GM23338 (cell line): ENCODE measurements at regions not wholly inside any gene's neighbourhood (a gene's known extent, or its start where the extent isn't known, plus 50 kb on each side); places are given as distances from the start of the nearest gene placed in this dataset.

Experiments
- ATAC-seq: fragments of 200-7000 bp; cut with Tn5 transposase; 3 replicates; pipeline ENCODE4 v1.9.1; 2020
- DNase-seq: peaks from one replicate; pipeline ENCODE4 v3.0.0-alpha.2; 2015; ENCODE audit warnings: low spot score
- H2AFZ ChIP-seq: fragments of 200-600 bp; sonication (generic); 2 replicates; pipeline ENCODE4 v1.8.0; 2016; ENCODE audit warnings: antibody characterized with exemption, mild to moderate bottlenecking, moderate library complexity
- H3F3A ChIP-seq: fragments of 200-600 bp; sonication (generic); replicated peaks from 2 replicates; pipeline ENCODE4 v1.8.0; 2017; ENCODE audit warnings: antibody characterized with exemption, mixed run types, low read depth
- H3K27ac ChIP-seq: fragments of 200-600 bp; sonication (generic); 2 replicates; pipeline ENCODE4 v1.6.1; 2016; ENCODE audit warnings: low read depth
- H3K27me3 ChIP-seq: fragments of 200-600 bp; sonication (generic); 2 replicates; pipeline ENCODE4 v1.8.0; 2016; ENCODE audit warnings: mild to moderate bottlenecking, mixed run types, moderate library complexity; ENCODE audit not compliant: insufficient read depth
- H3K36me3 ChIP-seq: fragments of 200-600 bp; sonication (generic); 2 replicates; pipeline ENCODE4 v1.8.0; 2016; ENCODE audit warnings: mild to moderate bottlenecking; ENCODE audit not compliant: insufficient read depth
- H3K4me1 ChIP-seq: fragments of 200-600 bp; sonication (generic); 2 replicates; pipeline ENCODE4 v1.8.0; 2016; ENCODE audit warnings: mild to moderate bottlenecking, moderate library complexity; ENCODE audit not compliant: insufficient read depth
- H3K4me2 ChIP-seq: fragments of 200-600 bp; sonication (generic); 2 replicates; pipeline ENCODE4 v1.7.1; 2017; ENCODE audit warnings: mixed run types
- H3K4me3 ChIP-seq: fragments of 200-600 bp; sonication (generic); 2 replicates; pipeline ENCODE4 v1.6.1; 2016; ENCODE audit warnings: mixed run types
- H3K79me2 ChIP-seq: fragments of 200-600 bp; sonication (generic); replicated peaks from 2 replicates; pipeline ENCODE4 v1.8.0; 2017; ENCODE audit warnings: mild to moderate bottlenecking; ENCODE audit not compliant: insufficient read depth
- H3K9me2 ChIP-seq: fragments of 200-600 bp; sonication (generic); 2 replicates; pipeline ENCODE4 v1.8.0; 2017; ENCODE audit not compliant: insufficient read depth
- H4K20me1 ChIP-seq: fragments of 200-600 bp; sonication (generic); replicated peaks from 2 replicates; pipeline ENCODE4 v1.8.0; 2017; ENCODE audit warnings: mild to moderate bottlenecking; ENCODE audit not compliant: insufficient read depth
- H3K27ac Mint-ChIP-seq: 2 replicates; pipeline ENCODE4 v1.8.0; 2020; ENCODE audit warnings: inconsistent platforms, mild to moderate bottlenecking, moderate library complexity, mixed read lengths
- H3K27me3 Mint-ChIP-seq: 3 replicates; pipeline ENCODE4 v1.8.0; 2022; ENCODE audit warnings: low read depth, mild to moderate bottlenecking, moderate library complexity, mixed read lengths, inconsistent platforms; ENCODE audit not compliant: insufficient read depth, poor library complexity
- H3K36me3 Mint-ChIP-seq: 3 replicates; pipeline ENCODE4 v1.8.0; 2021; ENCODE audit warnings: low read depth, mild to moderate bottlenecking, inconsistent platforms, moderate library complexity, mixed read lengths
- H3K4me1 Mint-ChIP-seq: 3 replicates; pipeline ENCODE4 v1.8.0; 2020; ENCODE audit warnings: mild to moderate bottlenecking, inconsistent platforms, mixed read lengths
- H3K4me3 Mint-ChIP-seq: 3 replicates; pipeline ENCODE4 v1.8.0; 2021; ENCODE audit warnings: moderate library complexity, mild to moderate bottlenecking, inconsistent platforms, mixed read lengths
- H3K9me3 Mint-ChIP-seq: 3 replicates; pipeline ENCODE4 v1.8.0; 2020; ENCODE audit warnings: moderate library complexity, mild to moderate bottlenecking, inconsistent platforms, mixed read lengths
- CREB1 ChIP-seq: fragments of 250-450 bp; sonication (Bioruptor Pico); IDR thresholded peaks from 2 replicates; pipeline ENCODE4 v1.5.0; 2020; ENCODE audit warnings: low read depth, mild to moderate bottlenecking, moderate library complexity
- ETS1 ChIP-seq: IDR thresholded peaks from 2 replicates; pipeline ENCODE4 v1.6.1; 2016; ENCODE audit warnings: antibody characterized with exemption
- EZH2 ChIP-seq: fragments of 200-600 bp; sonication (generic); IDR thresholded peaks from one replicate; pipeline ENCODE4 v1.8.0; 2017; ENCODE audit warnings: antibody characterized with exemption, mild to moderate bottlenecking, low read depth; ENCODE audit not compliant: unreplicated experiment
- EZH2phosphoT487 ChIP-seq: fragments of 200-600 bp; sonication (generic); IDR thresholded peaks from one replicate; pipeline ENCODE4 v1.8.1; 2018; ENCODE audit warnings: antibody characterized with exemption; ENCODE audit not compliant: unreplicated experiment
- JUNB ChIP-seq: IDR thresholded peaks from one replicate; pipeline ENCODE4 v1.6.1; 2016; ENCODE audit warnings: antibody characterized with exemption; ENCODE audit not compliant: unreplicated experiment
- NANOG ChIP-seq: IDR thresholded peaks from 2 replicates; pipeline ENCODE4 v1.6.1; 2016; ENCODE audit warnings: antibody characterized with exemption, borderline replicate concordance
- ZNF114 ChIP-seq: fragments of 250-450 bp; sonication (Bioruptor Pico); IDR thresholded peaks from 2 replicates; pipeline ENCODE4 v1.5.0; 2020; ENCODE audit warnings: mild to moderate bottlenecking, moderate library complexity
- ZNF331 ChIP-seq: fragments of 250-450 bp; sonication (Bioruptor Pico); IDR thresholded peaks from 2 replicates; pipeline ENCODE4 v1.5.0; 2020; ENCODE audit warnings: low read depth, mild to moderate bottlenecking, moderate library complexity
- ZNF462 ChIP-seq: fragments of 250-450 bp; sonication (Bioruptor Pico); IDR thresholded peaks from 2 replicates; pipeline ENCODE4 v1.5.0; 2020; ENCODE audit warnings: mild to moderate bottlenecking, moderate library complexity
- TF ChIP-seq, protein P1 (sequence below): IDR thresholded peaks from one replicate; pipeline ENCODE4 v1.6.1; 2018; ENCODE audit warnings: antibody characterized with exemption; ENCODE audit not compliant: unreplicated experiment

GRCh38 chr6:126131246-126131645 lies 144.9 kb downstream of the TRMT11 start (continued):
- TF ChIP-seq, protein P1, sequence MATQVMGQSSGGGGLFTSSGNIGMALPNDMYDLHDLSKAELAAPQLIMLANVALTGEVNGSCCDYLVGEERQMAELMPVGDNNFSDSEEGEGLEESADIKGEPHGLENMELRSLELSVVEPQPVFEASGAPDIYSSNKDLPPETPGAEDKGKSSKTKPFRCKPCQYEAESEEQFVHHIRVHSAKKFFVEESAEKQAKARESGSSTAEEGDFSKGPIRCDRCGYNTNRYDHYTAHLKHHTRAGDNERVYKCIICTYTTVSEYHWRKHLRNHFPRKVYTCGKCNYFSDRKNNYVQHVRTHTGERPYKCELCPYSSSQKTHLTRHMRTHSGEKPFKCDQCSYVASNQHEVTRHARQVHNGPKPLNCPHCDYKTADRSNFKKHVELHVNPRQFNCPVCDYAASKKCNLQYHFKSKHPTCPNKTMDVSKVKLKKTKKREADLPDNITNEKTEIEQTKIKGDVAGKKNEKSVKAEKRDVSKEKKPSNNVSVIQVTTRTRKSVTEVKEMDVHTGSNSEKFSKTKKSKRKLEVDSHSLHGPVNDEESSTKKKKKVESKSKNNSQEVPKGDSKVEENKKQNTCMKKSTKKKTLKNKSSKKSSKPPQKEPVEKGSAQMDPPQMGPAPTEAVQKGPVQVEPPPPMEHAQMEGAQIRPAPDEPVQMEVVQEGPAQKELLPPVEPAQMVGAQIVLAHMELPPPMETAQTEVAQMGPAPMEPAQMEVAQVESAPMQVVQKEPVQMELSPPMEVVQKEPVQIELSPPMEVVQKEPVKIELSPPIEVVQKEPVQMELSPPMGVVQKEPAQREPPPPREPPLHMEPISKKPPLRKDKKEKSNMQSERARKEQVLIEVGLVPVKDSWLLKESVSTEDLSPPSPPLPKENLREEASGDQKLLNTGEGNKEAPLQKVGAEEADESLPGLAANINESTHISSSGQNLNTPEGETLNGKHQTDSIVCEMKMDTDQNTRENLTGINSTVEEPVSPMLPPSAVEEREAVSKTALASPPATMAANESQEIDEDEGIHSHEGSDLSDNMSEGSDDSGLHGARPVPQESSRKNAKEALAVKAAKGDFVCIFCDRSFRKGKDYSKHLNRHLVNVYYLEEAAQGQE, result no peak
- TF ChIP-seq EZH2, result no peak

DNA sequence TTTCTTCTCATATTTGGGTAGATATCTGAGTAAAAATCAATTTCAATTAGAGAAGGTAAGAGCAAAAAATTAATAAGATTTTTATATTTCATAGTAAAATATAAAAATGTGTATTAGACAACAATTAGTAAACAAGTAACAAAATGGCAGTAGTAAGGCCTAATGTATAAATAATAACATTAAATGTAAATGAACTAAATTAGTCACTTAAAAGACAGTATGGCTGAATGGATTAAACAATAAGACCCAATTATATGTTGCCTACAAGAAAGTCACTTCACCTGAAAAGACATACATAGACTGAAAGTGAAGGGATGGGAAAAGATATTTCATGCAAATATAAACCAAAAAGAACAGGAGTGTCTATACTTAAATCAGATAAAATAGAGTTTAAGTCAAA lies 147.6 kb downstream of the TRMT11 start:
- Histone ChIP-seq H3F3A (no peaks in the 10 kb centered on the region), H2AFZ (no peak overlapping the region), H3K79me2 (no peaks in the 10 kb centered on the region), H3K27ac (no peak overlapping the region), H3K4me2 (no peak overlapping the region), H3K27me3 (no peaks in the 10 kb centered on the region), H3K4me3 (no peak overlapping the region), H3K36me3 (no peaks in the 10 kb centered on the region), H3K4me1 (peaks cover 11% of the 10 kb centered on the region), H3K9me2 (no peaks in the 10 kb centered on the region), H4K20me1 (no peaks in the 10 kb centered on the region)
- ATAC-seq (no peak), DNase-seq (no peak)
- Mint-ChIP-seq H3K9me3 (0 out of 3 replicates have a peak, but pooled peaks cover 11% of the 10 kb centered on the region), H3K36me3 (peaks cover 19% of the 10 kb centered on the region; the same call in 2 of the 3 replicates), H3K4me3 (no peak overlapping the region), H3K27ac (no peak overlapping the region), H3K27me3 (no peaks in the 10 kb centered on the region), H3K4me1 (no peaks in the 10 kb centered on the region; the same call in 1 of the 3 replicates)
- TF ChIP-seq ZNF114 (CRISPR knock-in tag) (no peak), ZNF331 (CRISPR knock-in tag) (no peak), EZH2phosphoT487 (no peak), ZNF462 (CRISPR knock-in tag) (no peak), JUNB (no peak), CREB1 (CRISPR knock-in tag) (no peak), EZH2 (no peak), ETS1 (no peak), NANOG (no peak)
- TF ChIP-seq, protein P1, result no peak
